ENCODE measurements at regions not wholly inside any gene's neighbourhood (a gene's known extent, or its start where the extent isn't known, plus 50 kb on each side); places are given as distances from the start of the nearest gene placed in this dataset.
A peak's percentile ranks its signal among the peaks of the same experiment; 100 is the strongest.

DNA sequence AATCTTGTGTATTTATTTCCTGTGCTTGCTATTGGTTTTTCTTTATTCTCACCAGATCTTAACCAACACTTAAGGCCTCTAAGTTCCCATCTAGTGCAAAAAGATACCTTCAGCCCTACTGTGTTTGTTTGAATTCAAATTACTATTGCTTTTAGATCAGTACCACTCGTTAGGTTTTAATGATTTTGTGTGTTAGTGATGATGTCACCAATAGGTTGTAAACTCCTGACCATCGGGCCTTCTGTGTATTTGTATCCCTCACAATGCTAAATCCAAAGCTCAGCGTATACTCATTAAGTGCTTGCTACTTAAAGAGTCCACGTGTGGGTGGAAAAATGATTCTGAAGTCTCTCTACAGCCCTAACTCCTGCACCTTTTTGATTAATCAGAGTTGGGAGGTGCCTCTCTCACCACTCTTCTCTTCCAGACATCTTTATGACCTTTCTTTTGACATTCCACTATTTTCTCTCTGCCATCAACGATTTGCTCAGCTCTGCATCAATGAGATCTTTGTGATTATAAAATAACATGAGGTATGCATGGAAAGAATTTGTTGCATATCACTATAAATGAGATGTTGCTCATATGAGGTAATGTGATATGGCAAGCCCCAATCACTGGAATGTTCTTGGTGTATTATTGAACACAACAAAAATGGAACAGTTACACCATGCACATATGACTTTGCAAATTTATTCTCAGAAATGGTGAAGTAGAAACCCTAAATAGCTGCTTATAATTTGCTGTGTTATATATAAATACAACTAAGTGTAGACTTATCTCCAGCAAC is 55.1 kb upstream of the LAMA2 start:
- peak; percentile 32 for DNase-seq

DNA sequence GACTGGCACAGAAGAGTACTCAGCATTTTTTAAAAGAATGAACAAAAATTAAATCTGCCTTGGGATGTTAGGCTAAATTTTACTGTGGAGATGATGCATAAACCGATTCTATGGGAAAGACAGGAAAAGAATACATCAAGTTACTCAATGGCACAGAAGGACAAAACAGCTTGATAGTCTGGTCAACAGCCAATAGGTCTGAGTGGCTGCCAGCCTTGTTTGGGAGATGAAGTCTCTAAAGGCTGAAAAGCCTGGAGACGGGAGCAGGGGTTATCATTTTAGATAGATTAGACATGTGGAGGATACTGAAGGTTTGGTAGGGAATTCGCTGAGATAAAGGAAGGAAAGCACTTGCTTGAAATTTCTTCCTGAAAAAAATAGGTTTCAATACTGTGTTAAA is 56.3 kb upstream of the LAMA2 start:
- DNase-seq: no peak

DNA sequence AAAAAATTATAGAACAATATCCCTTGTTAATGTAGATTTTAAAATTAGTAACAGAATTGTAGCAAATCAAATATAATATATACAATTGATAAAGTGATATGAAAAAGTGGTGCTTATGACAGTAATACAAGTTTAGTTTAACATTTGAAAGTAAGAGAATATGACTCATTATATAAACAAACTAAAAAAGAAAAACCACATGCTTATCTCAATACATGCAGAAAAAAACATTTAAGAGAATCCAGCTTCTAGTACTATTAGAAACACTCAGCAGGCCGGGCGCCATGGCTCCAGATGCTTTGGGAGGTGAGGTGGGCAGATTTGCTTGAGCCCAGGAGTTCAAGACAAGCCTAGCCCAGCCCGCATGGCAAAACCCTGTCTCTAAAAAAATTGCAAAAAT is 60.7 kb upstream of the LAMA2 start:
- DNase-seq: peak; percentile 12

DNA sequence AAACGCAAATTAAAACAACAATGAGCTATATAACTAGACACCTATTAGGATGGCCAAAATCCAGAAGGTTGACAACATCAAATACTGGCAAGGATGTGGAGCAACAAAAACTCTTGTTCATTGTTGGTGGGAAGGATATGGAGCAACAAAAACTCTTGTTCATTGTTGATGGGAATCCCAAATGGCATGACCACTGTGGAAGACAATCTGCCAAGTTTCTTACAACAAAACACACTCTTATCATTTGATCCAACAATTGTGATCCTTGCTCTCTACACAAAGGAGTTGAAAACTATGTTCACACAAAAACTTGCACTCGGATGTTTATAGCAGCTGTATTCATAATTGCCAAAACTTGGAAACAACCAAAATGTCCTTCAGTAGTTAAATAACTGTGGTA is 61.8 kb upstream of the LAMA2 start:
- DNase-seq: no peak

DNA sequence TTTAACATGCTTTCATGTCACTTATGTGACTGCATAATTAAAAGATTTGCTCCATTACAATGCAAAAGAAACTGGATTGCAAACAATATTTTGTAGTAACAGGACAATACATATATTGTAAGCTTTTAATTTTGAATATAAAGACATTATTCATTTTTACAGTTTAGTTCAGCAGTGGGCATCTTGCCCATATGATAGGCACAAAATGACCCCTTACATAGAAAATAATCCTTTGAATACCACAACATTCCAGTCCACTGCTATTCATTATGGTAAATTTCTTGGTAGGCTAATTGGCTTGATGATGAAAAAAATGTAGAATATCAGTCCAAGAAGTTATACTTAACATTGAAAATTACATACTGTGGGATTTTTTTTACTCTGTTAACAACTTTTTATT is 74.1 kb upstream of the LAMA2 start:
- DNase-seq: no peak

DNA sequence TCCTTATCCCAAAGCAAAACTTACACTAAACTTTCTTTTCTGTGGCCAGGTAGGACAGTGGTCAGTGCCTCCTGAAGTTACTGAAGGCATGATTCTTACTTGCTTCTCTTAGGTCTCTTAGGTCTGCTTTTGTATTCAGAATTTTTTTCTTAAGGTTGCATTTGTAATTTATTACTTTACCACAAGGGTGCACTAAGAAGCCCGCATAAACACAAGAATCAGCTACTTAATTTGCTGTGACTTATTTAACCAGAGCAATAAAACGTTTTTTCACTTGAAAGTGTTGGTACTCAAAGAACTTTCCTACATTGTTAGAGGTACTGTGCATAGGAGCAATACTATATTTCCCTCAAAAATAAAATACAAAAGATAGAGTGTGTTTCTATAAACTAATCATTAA is 75.4 kb upstream of the LAMA2 start:
- no peak for DNase-seq

DNA sequence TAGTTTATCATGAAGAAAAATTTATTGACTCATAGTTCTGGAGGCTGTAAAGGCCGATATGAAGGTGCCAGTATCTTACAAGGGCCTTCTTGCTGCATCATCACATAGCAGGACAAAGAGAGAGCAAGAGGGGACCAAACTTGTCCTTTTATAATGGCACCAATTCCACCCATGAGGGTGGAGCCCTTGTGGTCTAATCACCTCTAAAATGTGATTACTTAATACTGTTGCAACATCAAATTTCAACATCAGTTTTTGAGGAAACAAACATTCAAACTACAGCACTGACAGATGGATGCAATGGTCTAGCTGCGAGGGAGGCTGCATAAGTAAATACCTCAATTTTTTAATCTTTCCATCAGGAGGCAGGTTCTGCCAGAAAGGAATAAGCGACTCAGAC is 76.7 kb upstream of the LAMA2 start:
- peak; percentile 61 for DNase-seq

DNA sequence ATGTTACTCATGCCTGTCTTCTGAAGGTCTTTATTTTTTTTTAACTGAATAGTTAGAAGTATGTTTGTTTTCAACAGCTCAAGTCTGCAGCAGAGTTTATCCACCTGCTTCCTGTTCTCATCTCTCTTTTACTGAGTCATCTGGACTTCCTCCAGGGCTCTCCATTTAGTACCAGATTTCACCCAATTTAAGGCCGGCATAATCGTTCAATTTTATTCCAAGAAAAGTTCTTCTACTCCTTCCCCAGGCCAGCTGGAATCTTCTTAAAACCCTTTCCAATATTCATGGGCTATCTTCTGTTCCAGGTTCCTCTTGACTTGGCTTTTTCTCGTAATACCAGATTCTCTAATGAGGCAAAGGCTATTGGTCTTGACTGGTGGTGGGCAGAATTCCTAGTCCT is 79.0 kb upstream of the LAMA2 start:
- peak; percentile 20 for DNase-seq

DNA sequence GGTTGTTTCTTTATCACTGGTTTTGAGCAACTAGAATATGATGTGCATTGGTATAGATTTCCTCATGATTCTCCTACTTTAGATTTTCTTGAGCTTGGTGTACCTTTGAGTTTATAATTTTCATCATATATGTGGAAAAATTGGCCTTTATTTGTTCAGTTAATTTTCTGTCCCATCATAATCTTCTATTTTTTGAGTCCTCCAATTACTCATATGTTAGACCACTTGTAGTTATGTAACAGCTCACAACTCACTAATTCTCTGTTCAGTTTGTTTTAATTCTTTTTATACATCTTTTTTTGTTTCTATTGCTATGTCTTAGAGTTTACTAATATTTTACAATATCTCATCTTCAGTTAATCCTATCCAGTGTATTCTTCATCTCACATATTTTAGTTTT is 81.3 kb upstream of the LAMA2 start:
- DNase-seq: no peak

DNA sequence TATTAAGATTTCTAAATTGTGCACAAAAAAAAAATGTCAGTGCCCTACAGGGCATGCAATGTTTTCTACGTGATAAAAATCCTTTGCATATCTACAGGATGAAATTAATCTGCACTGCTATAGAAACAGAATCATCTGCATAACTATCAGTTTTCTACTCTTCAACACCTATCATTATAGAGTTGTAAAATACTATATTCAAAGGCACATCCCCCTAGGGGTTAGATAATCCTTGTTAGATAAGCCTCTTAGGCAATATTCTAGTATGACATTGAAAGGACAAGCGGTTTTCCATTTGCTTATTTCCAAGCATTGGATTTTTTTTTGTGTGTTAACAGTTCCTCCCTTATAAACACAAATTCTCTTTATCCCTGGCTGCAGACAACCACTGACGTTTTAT is 98.7 kb upstream of the LAMA2 start:
- no peak for DNase-seq

DNA sequence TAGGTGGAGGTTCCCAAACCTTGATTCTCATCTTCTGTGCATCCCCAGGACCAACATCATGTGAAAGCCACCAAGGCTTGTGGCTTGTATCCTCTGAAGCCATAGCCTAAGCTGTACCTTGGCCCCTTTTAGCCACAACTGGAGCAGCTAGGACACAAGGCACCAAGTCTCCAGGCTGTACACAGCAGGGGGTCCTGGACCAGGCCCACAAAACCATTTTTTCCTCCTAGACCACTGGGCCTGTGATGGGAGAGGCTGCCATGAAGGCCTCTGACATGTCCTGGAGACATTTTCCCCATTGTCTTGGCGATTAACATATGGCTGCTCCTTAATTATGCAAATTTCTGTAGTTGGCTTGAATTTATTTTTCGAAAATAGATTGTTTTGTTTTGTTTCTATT is 114.8 kb upstream of the LAMA2 start:
- DNase-seq: no peak

DNA sequence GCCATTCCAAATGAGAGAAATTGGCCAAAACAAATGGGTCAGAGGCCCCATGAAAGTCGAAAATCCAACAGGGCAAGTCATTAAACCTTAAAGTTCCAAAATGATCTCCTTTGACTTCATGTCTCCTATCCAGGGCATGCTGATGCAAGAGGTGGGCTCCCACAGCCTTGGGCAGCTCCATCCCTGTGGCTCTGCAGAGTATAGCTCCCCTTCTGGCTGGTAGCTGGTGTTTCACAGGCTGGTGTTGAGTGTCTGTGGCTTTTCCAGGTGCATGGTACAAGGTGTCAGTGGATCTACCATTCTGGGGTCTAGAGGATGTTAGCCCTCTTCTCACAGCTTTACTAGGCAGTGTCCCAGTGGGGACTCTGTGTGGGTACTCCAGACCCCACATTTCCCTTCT is 115.2 kb upstream of the LAMA2 start:
- no peak for DNase-seq

DNA sequence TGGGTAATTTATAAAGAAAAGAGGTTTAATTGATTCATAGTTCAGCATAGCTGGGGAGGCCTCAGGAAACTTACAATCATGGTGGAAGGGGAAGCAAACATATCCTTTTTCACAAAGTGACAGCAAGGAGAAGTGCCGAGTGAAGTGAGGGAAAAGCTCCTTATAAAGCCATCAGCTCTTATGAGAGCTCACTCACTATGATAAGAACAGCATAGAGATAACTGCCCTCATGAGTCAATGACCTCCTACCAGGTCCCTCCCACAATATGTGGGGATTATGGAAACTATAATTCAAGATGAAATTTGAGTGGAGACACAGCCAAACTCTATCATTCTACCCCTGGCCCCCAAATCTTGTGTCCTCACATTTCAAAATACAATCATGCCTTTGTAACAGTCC is 115.8 kb upstream of the LAMA2 start:
- no peak for DNase-seq

DNA sequence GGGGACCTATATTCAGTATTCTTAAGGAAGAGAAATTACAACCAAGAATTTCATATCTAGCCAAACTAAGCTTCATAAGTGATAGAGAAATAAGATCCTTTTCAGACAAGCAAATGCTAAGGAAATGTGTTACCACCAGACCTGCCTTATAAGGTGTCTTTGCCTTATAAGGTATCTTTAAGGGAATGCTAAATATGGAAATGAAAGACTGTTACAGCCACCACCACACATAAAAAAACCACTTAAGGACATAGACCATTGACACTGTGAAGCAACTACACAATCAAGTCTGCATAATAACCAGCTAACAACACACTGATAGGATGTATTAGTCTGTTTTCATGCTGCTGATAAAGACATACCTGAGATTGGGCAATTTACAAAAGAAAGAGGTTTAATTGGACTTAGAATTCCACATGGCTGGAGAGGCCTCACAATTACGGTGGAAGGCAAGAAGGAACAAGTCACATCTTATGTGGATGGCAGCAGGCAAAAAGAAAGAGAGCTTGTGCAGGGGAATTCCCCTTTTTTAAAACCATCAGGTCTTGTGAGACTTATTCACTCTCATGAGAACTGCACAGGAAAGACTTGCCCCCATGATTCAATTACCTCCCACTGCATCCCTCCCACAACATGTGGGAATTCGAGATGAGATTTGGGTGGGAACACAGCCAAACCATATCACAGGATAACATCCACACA is 119.2 kb upstream of the LAMA2 start:
- DNase-seq: no peak

DNA sequence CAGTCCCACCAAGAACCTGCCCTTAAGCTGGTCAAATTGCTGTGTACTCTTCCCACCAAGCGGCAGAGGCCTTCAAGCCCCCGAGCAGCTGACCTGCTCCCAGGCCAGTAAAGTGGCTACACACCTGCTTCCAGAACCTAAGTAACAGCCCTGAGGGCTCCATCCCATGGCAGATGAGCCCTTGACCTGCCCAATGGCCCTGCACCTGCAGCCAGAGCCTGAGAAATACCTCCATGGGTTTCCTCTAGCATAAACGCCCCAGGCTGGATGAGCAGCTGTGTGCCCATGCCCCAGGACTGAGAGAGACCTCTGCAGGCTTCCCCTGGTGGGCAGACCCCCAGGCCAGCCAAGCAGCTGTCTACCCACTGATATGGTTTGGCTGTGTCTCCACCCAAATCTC is 123.0 kb upstream of the LAMA2 start:
- no peak for DNase-seq

DNA sequence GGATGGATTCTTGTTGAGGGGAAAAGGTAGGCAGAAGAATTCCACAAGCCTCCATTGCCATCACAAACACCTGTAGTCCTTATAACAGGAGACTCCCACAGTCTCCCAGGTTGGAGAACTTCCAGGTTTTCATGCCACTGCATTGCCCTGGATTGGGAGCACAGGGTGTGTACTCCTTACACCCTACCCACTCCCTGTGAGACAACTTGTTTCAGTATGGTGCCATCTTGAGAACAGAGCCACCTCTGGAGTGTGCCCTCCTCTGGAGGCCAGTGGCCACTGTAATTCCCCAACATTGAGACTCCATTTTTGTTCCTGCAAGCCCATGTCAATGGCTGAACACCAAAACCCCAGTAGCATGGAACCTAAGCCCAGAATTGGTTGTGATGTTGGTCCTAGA is 123.5 kb upstream of the LAMA2 start:
- DNase-seq: no peak

DNA sequence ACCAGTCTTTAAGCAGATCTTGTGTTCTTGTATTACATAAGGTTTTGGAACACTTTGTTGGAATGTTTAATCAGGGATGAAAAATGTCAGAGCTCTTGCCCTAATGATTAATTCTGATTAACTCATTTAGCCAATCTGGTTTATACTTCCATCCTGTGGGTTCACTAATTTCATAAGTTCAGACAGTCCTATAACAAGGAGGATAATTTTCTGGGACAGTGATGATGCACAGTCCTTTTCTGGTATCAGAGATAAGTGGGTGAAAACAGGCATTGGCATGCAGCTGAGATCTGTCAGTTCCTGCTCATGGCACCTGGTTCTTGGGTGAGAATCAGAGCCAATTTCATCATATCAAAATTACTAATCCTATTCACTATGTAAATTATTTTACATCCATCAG is 125.0 kb upstream of the LAMA2 start:
- peak; percentile 29 for DNase-seq

DNA sequence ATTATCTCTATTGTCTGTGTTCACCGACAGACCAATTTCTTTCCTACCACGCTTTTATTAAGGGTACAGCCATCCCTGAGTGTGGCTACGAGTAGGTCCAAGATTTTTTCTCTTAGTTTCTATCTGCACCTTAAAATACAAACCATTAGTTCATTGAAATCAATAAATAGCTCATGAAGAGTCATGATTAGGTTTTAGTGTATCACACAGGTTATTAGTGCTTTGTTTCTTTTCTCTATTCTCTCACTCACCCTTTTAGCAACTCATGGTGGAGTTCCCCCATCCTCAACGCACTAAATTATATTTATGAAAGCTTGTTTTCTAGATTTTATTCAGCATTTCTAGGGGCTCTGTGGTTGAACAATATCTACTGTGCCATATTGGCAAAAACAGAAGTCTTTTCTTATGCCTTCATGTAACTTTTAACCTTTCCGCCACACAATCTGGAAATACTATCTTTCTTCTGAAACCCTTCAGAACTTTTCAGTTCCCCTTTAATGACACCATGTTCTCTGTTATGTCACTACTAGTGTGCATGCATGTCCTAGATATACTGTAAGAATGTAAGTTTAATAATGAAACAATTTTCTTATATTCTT is 128.2 kb upstream of the LAMA2 start:
- DNase-seq: no peak

DNA sequence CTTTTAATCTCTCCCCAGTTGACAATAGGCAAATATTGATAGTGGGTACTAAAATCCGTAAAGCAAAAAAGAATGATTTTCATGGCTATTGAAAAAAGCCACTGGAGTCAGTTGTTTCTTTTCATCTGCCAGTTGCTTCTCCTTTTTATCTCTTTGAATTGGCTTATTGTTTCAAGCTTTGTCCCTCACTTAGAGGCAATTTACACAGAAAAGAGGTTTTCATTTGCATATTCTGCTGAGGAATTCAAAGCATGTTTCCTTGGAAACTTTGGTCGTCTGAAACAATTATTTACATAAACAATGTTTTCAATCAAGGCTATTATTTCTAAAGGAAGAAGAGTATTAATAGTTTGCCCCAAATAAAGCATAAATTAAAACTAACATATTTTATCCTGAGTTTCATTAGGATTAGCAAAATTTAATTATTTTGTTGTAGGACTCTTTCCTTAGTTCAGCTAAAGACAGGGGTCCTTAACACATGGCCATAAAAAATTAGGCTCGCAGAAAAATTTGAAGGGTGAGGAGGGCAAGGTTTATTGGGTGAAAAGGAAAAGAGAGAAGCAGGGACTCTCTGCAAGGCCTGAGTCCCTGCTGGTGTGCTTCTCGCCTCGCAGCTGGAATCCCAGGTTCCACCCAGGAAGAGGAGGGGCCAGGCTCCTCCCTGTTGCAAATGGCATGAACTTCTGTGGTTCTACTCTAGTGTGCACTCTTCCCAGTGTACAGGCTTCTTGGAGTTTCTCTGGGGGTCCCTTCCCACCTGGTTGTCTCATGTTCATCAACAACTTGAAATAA is 138.8 kb upstream of the LAMA2 start:
- DNase-seq: no peak

DNA sequence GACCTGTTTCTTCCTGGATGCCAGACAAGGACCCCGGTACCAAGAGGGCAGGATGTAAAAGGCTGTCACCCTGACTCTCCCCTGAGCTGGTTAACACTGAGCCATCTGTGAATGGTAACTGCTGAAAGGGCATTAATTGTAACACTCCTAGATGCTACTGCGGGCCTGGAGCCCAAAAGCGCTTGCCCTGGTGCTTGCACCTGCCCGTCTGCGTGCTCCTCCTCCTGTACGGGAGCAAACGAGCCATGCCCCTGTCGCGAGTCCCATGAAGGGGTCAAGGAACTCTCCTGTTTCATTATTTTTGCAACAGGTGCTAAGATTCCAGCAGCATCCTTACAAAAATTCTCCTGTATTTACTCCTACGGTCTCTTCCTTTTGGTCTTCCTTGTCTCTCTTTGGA is 140.0 kb upstream of the LAMA2 start:
- DNase-seq: no peak

DNA sequence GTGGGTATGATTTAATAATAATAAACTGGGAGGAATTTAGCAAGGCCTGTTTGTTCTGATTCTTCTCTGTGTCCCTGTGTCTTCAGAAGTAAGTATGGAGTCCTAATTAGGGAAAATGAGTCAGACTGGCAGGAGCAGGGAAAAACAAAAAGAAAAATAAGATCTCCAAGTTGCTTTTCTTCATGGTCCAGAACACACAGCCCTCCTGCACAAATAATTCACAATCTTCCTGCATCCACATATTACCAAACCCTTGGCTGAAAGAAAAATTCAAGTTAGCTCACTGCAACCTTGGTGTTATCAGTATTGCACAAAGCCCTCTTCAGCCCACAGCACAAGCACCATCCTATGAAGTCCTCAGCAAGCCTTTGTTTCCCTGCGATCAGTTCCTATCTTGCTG is 142.0 kb upstream of the LAMA2 start:
- no peak for DNase-seq

DNA sequence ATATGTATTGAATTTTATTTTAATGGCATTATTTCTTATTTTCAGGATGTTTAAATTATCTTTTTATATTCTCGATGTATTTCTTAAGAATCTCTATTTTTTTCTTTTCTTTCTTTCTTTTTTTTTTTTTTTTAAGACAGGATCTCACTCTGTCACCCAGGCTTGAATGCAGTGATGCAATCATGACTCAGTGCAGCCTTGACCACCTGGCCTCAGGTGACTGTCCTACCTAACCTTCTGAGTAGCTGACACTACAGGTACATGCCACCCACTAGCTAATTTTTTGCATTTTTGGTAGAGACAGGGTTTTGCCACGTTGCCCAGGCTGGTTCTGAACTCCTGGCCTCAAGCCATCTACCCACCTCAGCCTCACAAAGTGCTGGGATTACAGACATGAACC is 143.8 kb upstream of the LAMA2 start:
- no peak for DNase-seq

DNA sequence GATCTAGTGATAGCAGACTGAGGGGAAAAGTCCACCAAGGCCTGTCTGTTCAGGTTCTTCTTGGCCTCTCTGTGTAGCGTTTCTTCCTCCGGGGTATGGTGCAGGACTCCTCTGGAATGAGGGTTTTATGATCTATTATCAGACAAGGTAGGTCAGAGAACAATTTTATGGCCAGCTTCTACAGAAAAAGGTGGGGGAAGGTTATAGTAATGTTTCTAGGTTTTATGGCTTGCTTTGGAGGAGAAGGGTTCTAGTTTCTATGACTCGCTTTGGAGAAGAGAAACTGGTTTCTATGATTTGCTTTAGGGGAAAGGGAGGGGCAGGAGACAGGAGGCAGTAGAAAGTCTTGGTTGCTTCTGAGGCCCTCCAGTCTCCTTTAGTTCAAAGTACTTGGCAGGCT is 144.8 kb upstream of the LAMA2 start:
- DNase-seq: no peak

DNA sequence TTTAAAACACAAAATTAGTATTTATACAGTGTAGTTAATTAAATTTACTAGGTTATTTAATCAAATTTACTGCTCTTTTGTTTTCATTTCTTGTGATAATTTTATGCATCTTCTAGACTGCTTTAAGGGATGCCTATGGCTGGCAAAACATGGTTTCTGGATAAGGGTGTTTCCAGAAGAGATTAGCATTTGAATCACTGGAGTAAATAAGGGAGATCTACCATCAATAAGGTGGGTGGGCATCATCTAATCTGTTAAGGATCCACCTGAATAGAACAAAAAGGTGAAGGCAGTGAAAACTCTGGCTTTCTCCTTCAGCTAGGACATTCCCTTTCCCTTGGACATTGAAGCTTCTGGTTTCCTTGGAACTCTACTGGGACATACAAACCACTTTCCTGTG is 146.2 kb upstream of the LAMA2 start:
- DNase-seq: no peak

All from NCI-H226 (cell line).